HEK293T (cell line): ENCODE measurements at regions not wholly inside any gene's neighbourhood (a gene's known extent, or its start where the extent isn't known, plus 50 kb on each side); places are given as distances from the start of the nearest gene placed in this dataset.

Experiments used
- ARNT ChIP-seq: fragments of 450-650 bp; IDR thresholded peaks from 2 replicates; pipeline ENCODE4 v1.6.1; 2017; ENCODE audit warnings: mild to moderate bottlenecking
- BHLHE40 ChIP-seq: fragments of 450-650 bp; IDR thresholded peaks from 2 replicates; pipeline ENCODE4 v1.6.1; 2016; ENCODE audit warnings: mild to moderate bottlenecking, moderate library complexity, borderline replicate concordance
- CTBP1 ChIP-seq: fragments of 450-650 bp; IDR thresholded peaks from 2 replicates; pipeline ENCODE4 v1.6.1; 2016; ENCODE audit warnings: borderline replicate concordance
- ELF4 ChIP-seq: fragments of 450-650 bp; IDR thresholded peaks from 2 replicates; pipeline ENCODE4 v1.6.1; 2017; ENCODE audit warnings: antibody characterized with exemption
- FOXA1 ChIP-seq: fragments of 450-650 bp; IDR thresholded peaks from 2 replicates; pipeline ENCODE4 v1.6.1; 2016; ENCODE audit warnings: mild to moderate bottlenecking
- FOXK2 ChIP-seq: fragments of 450-650 bp; IDR thresholded peaks from 2 replicates; pipeline ENCODE4 v1.6.1; 2016; ENCODE audit warnings: mild to moderate bottlenecking
- FOXM1 ChIP-seq: fragments of 450-650 bp; IDR thresholded peaks from 2 replicates; pipeline ENCODE4 v1.6.1; 2017; ENCODE audit warnings: mild to moderate bottlenecking, borderline replicate concordance
- HDGF ChIP-seq: fragments of 450-650 bp; IDR thresholded peaks from 2 replicates; pipeline ENCODE4 v1.6.1; 2017; ENCODE audit warnings: antibody characterized with exemption, borderline replicate concordance
- LEF1 ChIP-seq: fragments of 450-650 bp; IDR thresholded peaks from 2 replicates; pipeline ENCODE4 v1.6.1; 2017; ENCODE audit warnings: mild to moderate bottlenecking, borderline replicate concordance
- SP1 ChIP-seq: fragments of 450-650 bp; IDR thresholded peaks from 2 replicates; pipeline ENCODE4 v1.6.1; 2017
- SUZ12 ChIP-seq: fragments of 450-650 bp; IDR thresholded peaks from 2 replicates; pipeline ENCODE4 v1.6.1; 2016; ENCODE audit warnings: mild to moderate bottlenecking
- TARDBP ChIP-seq: fragments of 450-650 bp; IDR thresholded peaks from 2 replicates; pipeline ENCODE4 v1.6.1; 2016
- ZNF384 ChIP-seq: fragments of 450-650 bp; IDR thresholded peaks from 2 replicates; pipeline ENCODE4 v1.6.1; 2016
- TF ChIP-seq, protein P1 (sequence below): fragments of 450-650 bp; IDR thresholded peaks from 2 replicates; pipeline ENCODE4 v1.6.1; 2016

DNA sequence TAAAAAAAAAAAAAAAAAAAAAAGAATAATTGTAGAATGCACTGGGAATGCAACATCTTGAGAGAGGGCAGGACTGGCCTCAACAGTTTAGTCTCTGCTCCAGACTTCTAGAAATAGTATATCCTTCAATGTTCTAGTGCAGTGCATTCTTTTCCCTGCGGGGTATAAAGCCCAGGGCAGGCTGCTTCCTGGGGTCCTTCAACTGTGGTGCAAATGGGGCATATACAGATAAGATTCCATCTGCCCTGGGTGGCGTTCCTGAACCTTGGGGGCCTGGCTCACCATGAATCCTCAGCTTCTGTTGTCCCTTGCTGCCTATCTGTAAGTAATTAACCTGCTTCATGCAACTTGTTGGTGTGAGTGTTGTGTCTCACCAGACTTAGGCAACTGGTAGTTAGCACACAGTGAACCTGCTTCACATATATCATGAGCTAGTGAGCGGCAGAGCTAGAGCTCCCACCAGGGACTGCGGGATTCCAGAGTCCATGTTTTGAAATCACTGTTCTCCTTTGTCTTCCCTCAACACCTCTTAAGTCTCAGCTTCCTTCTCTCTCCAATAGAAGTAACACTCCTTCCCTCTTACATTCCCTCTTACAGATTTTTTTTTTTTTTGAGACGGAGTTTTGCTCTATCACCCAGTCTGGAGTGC lies 177.6 kb downstream of the SUDS3 start:
- TF ChIP-seq TARDBP (no peak), FOXK2 (no peak), ELF4 (no peak), CTBP1 (no peak), ZNF384 (no peak), SP1 (no peak), ARNT (no peak), SUZ12 (no peak), FOXA1 (no peak), FOXM1 (no peak), HDGF (no peak), LEF1 (no peak), BHLHE40 (no peak)
- TF ChIP-seq, protein P1, sequence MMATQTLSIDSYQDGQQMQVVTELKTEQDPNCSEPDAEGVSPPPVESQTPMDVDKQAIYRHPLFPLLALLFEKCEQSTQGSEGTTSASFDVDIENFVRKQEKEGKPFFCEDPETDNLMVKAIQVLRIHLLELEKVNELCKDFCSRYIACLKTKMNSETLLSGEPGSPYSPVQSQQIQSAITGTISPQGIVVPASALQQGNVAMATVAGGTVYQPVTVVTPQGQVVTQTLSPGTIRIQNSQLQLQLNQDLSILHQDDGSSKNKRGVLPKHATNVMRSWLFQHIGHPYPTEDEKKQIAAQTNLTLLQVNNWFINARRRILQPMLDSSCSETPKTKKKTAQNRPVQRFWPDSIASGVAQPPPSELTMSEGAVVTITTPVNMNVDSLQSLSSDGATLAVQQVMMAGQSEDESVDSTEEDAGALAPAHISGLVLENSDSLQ, result no peak
